B cell (primary cell): ENCODE measurements at regions not wholly inside any gene's neighbourhood (a gene's known extent, or its start where the extent isn't known, plus 50 kb on each side); places are given as distances from the start of the nearest gene placed in this dataset.

ENCODE experiments used
- ATAC-seq: fragments of 200-7000 bp; cut with Tn5 transposase; one replicate; pipeline ENCODE4 v1.10.0; 2021; ENCODE audit warnings: low read depth, mild to moderate bottlenecking, moderate number of reproducible peaks, moderate library complexity
- CTCF ChIA-PET: fragments of 350-600 bp; sonication (Branson Sonifier 250); formaldehyde crosslinking; loops from one replicate; lab custom pipeline; 2021; ENCODE audit warnings: antibody characterized with exemption, inconsistent platforms; lab: Charles Lee
- POLR2A ChIA-PET: fragments of 350-600 bp; sonication (Branson Sonifier 250); formaldehyde crosslinking; loops from one replicate; lab custom pipeline; 2021; ENCODE audit warnings: antibody characterized with exemption; lab: Charles Lee
- DNase-seq: peaks from one replicate; pipeline ENCODE4 v3.0.0; 2013
- H2AFZ ChIP-seq: 2 replicates; pipeline ENCODE4 v1.6.1; 2012; ENCODE audit warnings: mild to moderate bottlenecking, low read depth, low read length; ENCODE audit not compliant: insufficient read depth, poor library complexity, severe bottlenecking
- H3K27ac ChIP-seq, 2 donors: 1 replicate in 1 of 2; 2 replicates in 1 of 2; pipeline ENCODE4 v1.5.1; 2012 to 2013; ENCODE audit warnings: low read length in 2 of 2, mild to moderate bottlenecking in 2 of 2, moderate library complexity in 1 of 2
- H3K27me3 ChIP-seq, 4 experiments: fragments of 200-600 bp in 1 of 4; sonication (generic) in 1 of 4; replicated peaks in 1 of 4; 1 replicate in 2 of 4; 2 replicates in 2 of 4; pipeline versions ENCODE4 v1.6.1 to v1.7.0; 2013 to 2016; ENCODE audit warnings: low read length in 3 of 4, mild to moderate bottlenecking in 2 of 4, mixed read lengths in 1 of 4, moderate library complexity in 1 of 4; ENCODE audit not compliant: insufficient read depth in 4 of 4, control insufficient read depth in 3 of 4; ENCODE audit errors: control extremely low read depth in 1 of 4
- H3K36me3 ChIP-seq, 2 experiments: replicated peaks in 1 of 2; 1 replicate in 1 of 2; 2 replicates in 1 of 2; pipeline versions ENCODE4 v1.6.1 to v1.7.1; 2013; ENCODE audit warnings: low read length in 1 of 2; ENCODE audit not compliant: insufficient read depth in 2 of 2, control insufficient read depth in 1 of 2; ENCODE audit errors: control extremely low read depth in 1 of 2, extremely low read depth in 1 of 2
- H3K4me1 ChIP-seq, 2 donors: fragments of 200-600 bp in 1 of 2; sonication (generic) in 1 of 2; 1 replicate in 1 of 2; 2 replicates in 1 of 2; pipeline versions ENCODE4 v1.5.1 to v1.6.1; 2013 to 2017; ENCODE audit warnings: low read length in 2 of 2; ENCODE audit not compliant: control insufficient read depth in 2 of 2, insufficient read depth in 2 of 2
- H3K4me2 ChIP-seq: replicated peaks from 2 replicates; pipeline ENCODE3; 2012; ENCODE audit warnings: mild to moderate bottlenecking, low read depth, low read length; ENCODE audit not compliant: poor library complexity, severe bottlenecking
- H3K4me3 ChIP-seq, 5 experiments: fragments of 200-600 bp in 1 of 5; sonication (generic) in 1 of 5; 1 replicate in 3 of 5; 2 replicates in 2 of 5; pipeline versions ENCODE4 v1.5.1 to v1.7.0; 2011 to 2016; ENCODE audit warnings: low read length in 4 of 5, mild to moderate bottlenecking in 4 of 5, low read depth in 2 of 5, control low read depth in 1 of 5, moderate library complexity in 1 of 5; ENCODE audit not compliant: insufficient read depth in 1 of 5; ENCODE audit errors: control extremely low read depth in 1 of 5, extremely low read depth in 1 of 5
- H3K79me2 ChIP-seq: fragments of 200-600 bp; sonication (generic); one replicate; pipeline ENCODE4 v1.6.0; 2016; ENCODE audit warnings: low read length; ENCODE audit not compliant: control insufficient read depth, insufficient read depth
- H3K9ac ChIP-seq: fragments of 200-600 bp; sonication (generic); 2 replicates; pipeline ENCODE4 v1.6.1; 2017; ENCODE audit warnings: mild to moderate bottlenecking, low read length, moderate library complexity
- H3K9me3 ChIP-seq, 3 donors: one replicate each; pipeline versions ENCODE4 v1.6.1 to v1.7.1; 2013; ENCODE audit warnings: low read length in 2 of 3; ENCODE audit not compliant: control insufficient read depth in 2 of 3, insufficient read depth in 1 of 3; ENCODE audit errors: control extremely low read depth in 1 of 3
- H4K20me1 ChIP-seq: 2 replicates; pipeline ENCODE4 v1.6.0; 2012; ENCODE audit warnings: mild to moderate bottlenecking, low read length; ENCODE audit not compliant: insufficient read depth, control insufficient read depth, poor library complexity, severe bottlenecking
- H3K27ac Mint-ChIP-seq: one replicate; pipeline ENCODE4 v1.8.0; 2021; ENCODE audit warnings: mixed read lengths
- H3K27me3 Mint-ChIP-seq: one replicate; pipeline ENCODE4 v1.8.0; 2021; ENCODE audit warnings: mixed read lengths
- H3K4me1 Mint-ChIP-seq: one replicate; pipeline ENCODE4 v1.8.0; 2021; ENCODE audit warnings: mixed read lengths
- H3K4me3 Mint-ChIP-seq: one replicate; pipeline ENCODE4 v1.8.0; 2021; ENCODE audit warnings: mixed read lengths
- H3K9me3 Mint-ChIP-seq: one replicate; pipeline ENCODE4 v1.8.0; 2022; ENCODE audit warnings: mixed read lengths; ENCODE audit not compliant: insufficient read depth
- CTCF ChIP-seq: fragments of 200-600 bp; IDR thresholded peaks from one replicate; pipeline ENCODE4 v1.8.0; 2022; ENCODE audit warnings: antibody characterized with exemption, mild to moderate bottlenecking
- EZH2 ChIP-seq: IDR thresholded peaks from 2 replicates; pipeline ENCODE4 v1.6.1; 2012; ENCODE audit warnings: borderline replicate concordance, low read depth, mild to moderate bottlenecking, moderate library complexity, low read length; ENCODE audit not compliant: insufficient read depth, poor library complexity, severe bottlenecking
- WGBS: methylation state at CpG from one replicate; pipeline ENCODE4 v1.1.5; 2013; ENCODE audit warnings: missing lambda C conversion rate; ENCODE audit not compliant: insufficient coverage; 5-methylcytosine and 5-hydroxymethylcytosine counted together
- intact Hi-C: fragments of 100-400 bp; cut with micrococcal nuclease; formaldehyde crosslinking; loops from one replicate; pipeline ENCODE4 v1.10.0; 2022

GRCh38 chr1:218643926-218644325 lies 298.8 kb downstream of the TGFB2 start:
- Histone ChIP-seq H3K4me1 (no peaks in the 10 kb centered on the region), H3K9ac (no peak overlapping the region), H2AFZ (no peak overlapping the region), H3K79me2 (no peaks in the 10 kb centered on the region), H3K36me3 (no peaks in the 10 kb centered on the region), H3K27me3 (no peaks in the 10 kb centered on the region), H3K27ac (no peak overlapping the region), H3K4me2 (no peak overlapping the region), H3K9me3 (no peaks in the 10 kb centered on the region), H3K4me3 (no peak overlapping the region), H4K20me1 (no peaks in the 10 kb centered on the region)
- H3K9me3 Mint-ChIP-seq, result no peaks in the 10 kb centered on the region
- no peaks in the 10 kb centered on the region for H3K4me1 Mint-ChIP-seq
- H3K4me3 Mint-ChIP-seq, result no peak overlapping the region
- CTCF ChIA-PET, result no interaction called here
- intact Hi-C loops, result no loop called here
- WGBS, result 79% methylated on average over 1 of the region's 2 CpGs
- no peaks in the 10 kb centered on the region for H3K27me3 Mint-ChIP-seq
- H3K27ac Mint-ChIP-seq, result no peak overlapping the region
- POLR2A ChIA-PET, result no interaction called here
- TF ChIP-seq CTCF (no peak), EZH2 (no peak)
- no peak for DNase-seq
- ATAC-seq, result no peak

DNA sequence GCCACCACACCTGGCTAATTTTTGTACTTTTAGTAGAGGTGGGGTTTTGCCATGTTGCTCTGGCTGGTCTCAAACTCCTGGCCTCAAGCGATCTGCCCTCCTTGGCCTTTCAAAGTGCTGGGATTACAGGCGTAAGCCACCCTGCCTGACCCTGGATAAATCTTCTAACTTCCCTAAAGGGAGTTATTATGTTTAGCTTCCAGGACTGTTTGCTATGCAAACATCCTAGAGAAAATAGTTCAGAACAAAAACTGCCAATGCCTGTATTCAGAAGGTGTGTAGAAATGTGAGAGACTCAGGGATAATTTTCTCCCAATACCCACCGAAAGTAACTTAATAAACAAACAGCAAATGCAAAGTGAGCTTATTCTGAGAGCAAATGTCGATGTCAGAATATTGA lies 301.2 kb downstream of the TGFB2 start:
- H3K4me1 Mint-ChIP-seq, result no peaks in the 10 kb centered on the region
- CTCF ChIA-PET, result no interaction called here
- no peaks in the 10 kb centered on the region for H3K9me3 ChIP-seq
- no peaks in the 10 kb centered on the region for H3K36me3 ChIP-seq
- H3K4me3 Mint-ChIP-seq, result no peak overlapping the region
- no peaks in the 10 kb centered on the region for H4K20me1 ChIP-seq
- H3K4me1 ChIP-seq, result no peaks in the 10 kb centered on the region
- H3K9ac ChIP-seq, result no peak overlapping the region
- WGBS, result 100% methylated on average over 1 of the region's 4 CpGs
- no peak overlapping the region for H2AFZ ChIP-seq
- no peak for ATAC-seq
- H3K79me2 ChIP-seq, result no peaks in the 10 kb centered on the region
- no peaks in the 10 kb centered on the region for H3K9me3 Mint-ChIP-seq
- TF ChIP-seq EZH2, result no peak
- no peak for TF ChIP-seq CTCF
- no peaks in the 10 kb centered on the region for H3K27me3 ChIP-seq
- no peak overlapping the region for H3K4me3 ChIP-seq
- no peak overlapping the region for H3K4me2 ChIP-seq
- intact Hi-C loops, result no loop called here
- no peak overlapping the region for H3K27ac ChIP-seq
- H3K27ac Mint-ChIP-seq, result no peak overlapping the region
- POLR2A ChIA-PET, result no interaction called here
- DNase-seq, result no peak
- no peaks in the 10 kb centered on the region for H3K27me3 Mint-ChIP-seq
